GM23338 (cell line): ENCODE measurements at regions not wholly inside any gene's neighbourhood (a gene's known extent, or its start where the extent isn't known, plus 50 kb on each side); places are given as distances from the start of the nearest gene placed in this dataset.

Experiments used
- ATAC-seq: fragments of 200-7000 bp; cut with Tn5 transposase; 3 replicates; pipeline ENCODE4 v1.9.1; 2020
- DNase-seq: peaks from one replicate; pipeline ENCODE4 v3.0.0-alpha.2; 2015; ENCODE audit warnings: low spot score
- H2AFZ ChIP-seq: fragments of 200-600 bp; sonication (generic); 2 replicates; pipeline ENCODE4 v1.8.0; 2016; ENCODE audit warnings: antibody characterized with exemption, mild to moderate bottlenecking, moderate library complexity
- H3F3A ChIP-seq: fragments of 200-600 bp; sonication (generic); replicated peaks from 2 replicates; pipeline ENCODE4 v1.8.0; 2017; ENCODE audit warnings: antibody characterized with exemption, mixed run types, low read depth
- H3K27ac ChIP-seq: fragments of 200-600 bp; sonication (generic); 2 replicates; pipeline ENCODE4 v1.6.1; 2016; ENCODE audit warnings: low read depth
- H3K27me3 ChIP-seq: fragments of 200-600 bp; sonication (generic); 2 replicates; pipeline ENCODE4 v1.8.0; 2016; ENCODE audit warnings: mild to moderate bottlenecking, mixed run types, moderate library complexity; ENCODE audit not compliant: insufficient read depth
- H3K36me3 ChIP-seq: fragments of 200-600 bp; sonication (generic); 2 replicates; pipeline ENCODE4 v1.8.0; 2016; ENCODE audit warnings: mild to moderate bottlenecking; ENCODE audit not compliant: insufficient read depth
- H3K4me1 ChIP-seq: fragments of 200-600 bp; sonication (generic); 2 replicates; pipeline ENCODE4 v1.8.0; 2016; ENCODE audit warnings: mild to moderate bottlenecking, moderate library complexity; ENCODE audit not compliant: insufficient read depth
- H3K4me2 ChIP-seq: fragments of 200-600 bp; sonication (generic); 2 replicates; pipeline ENCODE4 v1.7.1; 2017; ENCODE audit warnings: mixed run types
- H3K4me3 ChIP-seq: fragments of 200-600 bp; sonication (generic); 2 replicates; pipeline ENCODE4 v1.6.1; 2016; ENCODE audit warnings: mixed run types
- H3K79me2 ChIP-seq: fragments of 200-600 bp; sonication (generic); replicated peaks from 2 replicates; pipeline ENCODE4 v1.8.0; 2017; ENCODE audit warnings: mild to moderate bottlenecking; ENCODE audit not compliant: insufficient read depth
- H3K9me2 ChIP-seq: fragments of 200-600 bp; sonication (generic); 2 replicates; pipeline ENCODE4 v1.8.0; 2017; ENCODE audit not compliant: insufficient read depth
- H4K20me1 ChIP-seq: fragments of 200-600 bp; sonication (generic); replicated peaks from 2 replicates; pipeline ENCODE4 v1.8.0; 2017; ENCODE audit warnings: mild to moderate bottlenecking; ENCODE audit not compliant: insufficient read depth
- H3K27ac Mint-ChIP-seq: 2 replicates; pipeline ENCODE4 v1.8.0; 2020; ENCODE audit warnings: inconsistent platforms, mild to moderate bottlenecking, moderate library complexity, mixed read lengths
- H3K27me3 Mint-ChIP-seq: 3 replicates; pipeline ENCODE4 v1.8.0; 2022; ENCODE audit warnings: low read depth, mild to moderate bottlenecking, moderate library complexity, mixed read lengths, inconsistent platforms; ENCODE audit not compliant: insufficient read depth, poor library complexity
- H3K36me3 Mint-ChIP-seq: 3 replicates; pipeline ENCODE4 v1.8.0; 2021; ENCODE audit warnings: low read depth, mild to moderate bottlenecking, inconsistent platforms, moderate library complexity, mixed read lengths
- H3K4me1 Mint-ChIP-seq: 3 replicates; pipeline ENCODE4 v1.8.0; 2020; ENCODE audit warnings: mild to moderate bottlenecking, inconsistent platforms, mixed read lengths
- H3K4me3 Mint-ChIP-seq: 3 replicates; pipeline ENCODE4 v1.8.0; 2021; ENCODE audit warnings: moderate library complexity, mild to moderate bottlenecking, inconsistent platforms, mixed read lengths
- H3K9me3 Mint-ChIP-seq: 3 replicates; pipeline ENCODE4 v1.8.0; 2020; ENCODE audit warnings: moderate library complexity, mild to moderate bottlenecking, inconsistent platforms, mixed read lengths
- CREB1 ChIP-seq: fragments of 250-450 bp; sonication (Bioruptor Pico); IDR thresholded peaks from 2 replicates; pipeline ENCODE4 v1.5.0; 2020; ENCODE audit warnings: low read depth, mild to moderate bottlenecking, moderate library complexity
- EZH2 ChIP-seq: fragments of 200-600 bp; sonication (generic); IDR thresholded peaks from one replicate; pipeline ENCODE4 v1.8.0; 2017; ENCODE audit warnings: antibody characterized with exemption, mild to moderate bottlenecking, low read depth; ENCODE audit not compliant: unreplicated experiment
- EZH2phosphoT487 ChIP-seq: fragments of 200-600 bp; sonication (generic); IDR thresholded peaks from one replicate; pipeline ENCODE4 v1.8.1; 2018; ENCODE audit warnings: antibody characterized with exemption; ENCODE audit not compliant: unreplicated experiment
- JUNB ChIP-seq: IDR thresholded peaks from one replicate; pipeline ENCODE4 v1.6.1; 2016; ENCODE audit warnings: antibody characterized with exemption; ENCODE audit not compliant: unreplicated experiment
- NANOG ChIP-seq: IDR thresholded peaks from 2 replicates; pipeline ENCODE4 v1.6.1; 2016; ENCODE audit warnings: antibody characterized with exemption, borderline replicate concordance
- POLR2AphosphoS5 ChIP-seq: IDR thresholded peaks from 2 replicates; pipeline ENCODE4 v1.6.1; 2016; ENCODE audit warnings: antibody characterized with exemption, low read depth
- STAT1 ChIP-seq: IDR thresholded peaks from one replicate; pipeline ENCODE4 v1.6.1; 2016; ENCODE audit warnings: antibody characterized with exemption; ENCODE audit not compliant: unreplicated experiment
- ZNF114 ChIP-seq: fragments of 250-450 bp; sonication (Bioruptor Pico); IDR thresholded peaks from 2 replicates; pipeline ENCODE4 v1.5.0; 2020; ENCODE audit warnings: mild to moderate bottlenecking, moderate library complexity
- ZNF331 ChIP-seq: fragments of 250-450 bp; sonication (Bioruptor Pico); IDR thresholded peaks from 2 replicates; pipeline ENCODE4 v1.5.0; 2020; ENCODE audit warnings: low read depth, mild to moderate bottlenecking, moderate library complexity
- TF ChIP-seq, protein P1 (sequence below): fragments of 250-450 bp; sonication (Bioruptor Pico); IDR thresholded peaks from 2 replicates; pipeline ENCODE4 v1.5.0; 2020; ENCODE audit warnings: mild to moderate bottlenecking, moderate library complexity
- TF ChIP-seq, protein P2 (sequence below): IDR thresholded peaks from 2 replicates; pipeline ENCODE4 v1.6.1; 2016; ENCODE audit warnings: antibody characterized with exemption
- TF ChIP-seq, protein P3 (sequence below): IDR thresholded peaks from one replicate; pipeline ENCODE4 v1.6.1; 2018; ENCODE audit warnings: antibody characterized with exemption; ENCODE audit not compliant: unreplicated experiment
- TF ChIP-seq, protein P4 (sequence below), 2 experiments: fragments of 200-600 bp in 1 of 2; sonication (generic) in 1 of 2; conservative IDR thresholded peaks; 2 replicates each; pipeline versions ENCODE4 v1.5.1 to v1.6.1; 2016 to 2017; ENCODE audit warnings: antibody characterized with exemption in 2 of 2, low read depth in 2 of 2, mild to moderate bottlenecking in 2 of 2, moderate library complexity in 1 of 2

DNA sequence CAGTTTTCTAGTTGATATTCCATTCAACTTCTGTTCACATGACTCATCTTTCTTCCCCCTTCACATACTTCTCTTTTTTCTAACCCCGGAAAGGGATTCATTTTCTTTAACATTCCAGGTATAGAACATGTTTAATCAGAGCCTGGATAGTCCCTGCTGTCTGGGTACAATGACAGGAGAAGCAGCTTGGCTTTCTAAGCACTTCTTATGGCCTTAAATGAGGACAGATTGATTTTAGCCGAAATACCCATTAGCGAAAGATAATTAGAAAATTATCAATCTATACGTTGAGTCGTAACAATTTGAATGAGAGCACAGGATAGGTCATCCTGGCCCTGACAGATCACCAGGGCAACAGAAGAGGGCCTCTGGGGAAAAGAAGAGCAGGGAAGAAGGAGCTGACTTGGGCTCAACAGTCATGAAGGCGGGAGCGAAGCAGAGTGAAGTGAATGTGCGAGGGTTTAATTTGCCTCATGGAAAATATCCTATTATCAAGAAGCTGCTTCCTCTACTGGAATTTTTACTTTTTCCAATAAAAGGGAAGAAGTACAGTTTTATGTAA lies 62.2 kb downstream of the PPP1R2C start:
- Histone ChIP-seq H3K9me2 (no peaks in the 10 kb centered on the region), H3K36me3 (no peaks in the 10 kb centered on the region), H3K27ac (no peak overlapping the region), H3K4me3 (no peak overlapping the region), H3K27me3 (no peaks in the 10 kb centered on the region), H3K4me1 (0 out of 2 replicates have a peak, but pooled peaks cover 3% of the 10 kb centered on the region), H3F3A (no peaks in the 10 kb centered on the region), H4K20me1 (no peaks in the 10 kb centered on the region), H3K79me2 (no peaks in the 10 kb centered on the region), H3K4me2 (no peak overlapping the region), H2AFZ (peak overlapping the region; percentile 76; the same call in 1 of the 2 replicates)
- no peak for TF ChIP-seq NANOG
- TF ChIP-seq ZNF331 (CRISPR knock-in tag): no peak
- no peak for TF ChIP-seq EZH2phosphoT487
- TF ChIP-seq, protein P1, sequence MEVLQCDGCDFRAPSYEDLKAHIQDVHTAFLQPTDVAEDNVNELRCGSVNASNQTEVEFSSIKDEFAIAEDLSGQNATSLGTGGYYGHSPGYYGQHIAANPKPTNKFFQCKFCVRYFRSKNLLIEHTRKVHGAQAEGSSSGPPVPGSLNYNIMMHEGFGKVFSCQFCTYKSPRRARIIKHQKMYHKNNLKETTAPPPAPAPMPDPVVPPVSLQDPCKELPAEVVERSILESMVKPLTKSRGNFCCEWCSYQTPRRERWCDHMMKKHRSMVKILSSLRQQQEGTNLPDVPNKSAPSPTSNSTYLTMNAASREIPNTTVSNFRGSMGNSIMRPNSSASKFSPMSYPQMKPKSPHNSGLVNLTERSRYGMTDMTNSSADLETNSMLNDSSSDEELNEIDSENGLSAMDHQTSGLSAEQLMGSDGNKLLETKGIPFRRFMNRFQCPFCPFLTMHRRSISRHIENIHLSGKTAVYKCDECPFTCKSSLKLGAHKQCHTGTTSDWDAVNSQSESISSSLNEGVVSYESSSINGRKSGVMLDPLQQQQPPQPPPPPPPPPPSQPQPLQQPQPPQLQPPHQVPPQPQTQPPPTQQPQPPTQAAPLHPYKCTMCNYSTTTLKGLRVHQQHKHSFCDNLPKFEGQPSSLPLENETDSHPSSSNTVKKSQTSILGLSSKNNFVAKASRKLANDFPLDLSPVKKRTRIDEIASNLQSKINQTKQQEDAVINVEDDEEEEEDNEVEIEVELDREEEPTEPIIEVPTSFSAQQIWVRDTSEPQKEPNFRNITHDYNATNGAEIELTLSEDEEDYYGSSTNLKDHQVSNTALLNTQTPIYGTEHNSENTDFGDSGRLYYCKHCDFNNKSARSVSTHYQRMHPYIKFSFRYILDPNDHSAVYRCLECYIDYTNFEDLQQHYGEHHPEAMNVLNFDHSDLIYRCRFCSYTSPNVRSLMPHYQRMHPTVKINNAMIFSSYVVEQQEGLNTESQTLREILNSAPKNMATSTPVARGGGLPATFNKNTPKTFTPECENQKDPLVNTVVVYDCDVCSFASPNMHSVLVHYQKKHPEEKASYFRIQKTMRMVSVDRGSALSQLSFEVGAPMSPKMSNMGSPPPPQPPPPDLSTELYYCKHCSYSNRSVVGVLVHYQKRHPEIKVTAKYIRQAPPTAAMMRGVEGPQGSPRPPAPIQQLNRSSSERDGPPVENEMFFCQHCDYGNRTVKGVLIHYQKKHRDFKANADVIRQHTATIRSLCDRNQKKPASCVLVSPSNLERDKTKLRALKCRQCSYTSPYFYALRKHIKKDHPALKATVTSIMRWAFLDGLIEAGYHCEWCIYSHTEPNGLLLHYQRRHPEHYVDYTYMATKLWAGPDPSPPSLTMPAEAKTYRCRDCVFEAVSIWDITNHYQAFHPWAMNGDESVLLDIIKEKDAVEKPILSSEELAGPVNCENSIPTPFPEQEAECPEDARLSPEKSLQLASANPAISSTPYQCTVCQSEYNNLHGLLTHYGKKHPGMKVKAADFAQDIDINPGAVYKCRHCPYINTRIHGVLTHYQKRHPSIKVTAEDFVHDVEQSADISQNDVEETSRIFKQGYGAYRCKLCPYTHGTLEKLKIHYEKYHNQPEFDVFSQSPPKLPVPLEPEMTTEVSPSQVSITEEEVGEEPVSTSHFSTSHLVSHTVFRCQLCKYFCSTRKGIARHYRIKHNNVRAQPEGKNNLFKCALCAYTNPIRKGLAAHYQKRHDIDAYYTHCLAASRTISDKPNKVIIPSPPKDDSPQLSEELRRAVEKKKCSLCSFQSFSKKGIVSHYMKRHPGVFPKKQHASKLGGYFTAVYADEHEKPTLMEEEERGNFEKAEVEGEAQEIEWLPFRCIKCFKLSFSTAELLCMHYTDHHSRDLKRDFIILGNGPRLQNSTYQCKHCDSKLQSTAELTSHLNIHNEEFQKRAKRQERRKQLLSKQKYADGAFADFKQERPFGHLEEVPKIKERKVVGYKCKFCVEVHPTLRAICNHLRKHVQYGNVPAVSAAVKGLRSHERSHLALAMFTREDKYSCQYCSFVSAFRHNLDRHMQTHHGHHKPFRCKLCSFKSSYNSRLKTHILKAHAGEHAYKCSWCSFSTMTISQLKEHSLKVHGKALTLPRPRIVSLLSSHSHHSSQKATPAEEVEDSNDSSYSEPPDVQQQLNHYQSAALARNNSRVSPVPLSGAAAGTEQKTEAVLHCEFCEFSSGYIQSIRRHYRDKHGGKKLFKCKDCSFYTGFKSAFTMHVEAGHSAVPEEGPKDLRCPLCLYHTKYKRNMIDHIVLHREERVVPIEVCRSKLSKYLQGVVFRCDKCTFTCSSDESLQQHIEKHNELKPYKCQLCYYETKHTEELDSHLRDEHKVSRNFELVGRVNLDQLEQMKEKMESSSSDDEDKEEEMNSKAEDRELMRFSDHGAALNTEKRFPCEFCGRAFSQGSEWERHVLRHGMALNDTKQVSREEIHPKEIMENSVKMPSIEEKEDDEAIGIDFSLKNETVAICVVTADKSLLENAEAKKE (CRISPR knock-in tag): no peak
- TF ChIP-seq CREB1 (CRISPR knock-in tag): no peak
- TF ChIP-seq, protein P2, sequence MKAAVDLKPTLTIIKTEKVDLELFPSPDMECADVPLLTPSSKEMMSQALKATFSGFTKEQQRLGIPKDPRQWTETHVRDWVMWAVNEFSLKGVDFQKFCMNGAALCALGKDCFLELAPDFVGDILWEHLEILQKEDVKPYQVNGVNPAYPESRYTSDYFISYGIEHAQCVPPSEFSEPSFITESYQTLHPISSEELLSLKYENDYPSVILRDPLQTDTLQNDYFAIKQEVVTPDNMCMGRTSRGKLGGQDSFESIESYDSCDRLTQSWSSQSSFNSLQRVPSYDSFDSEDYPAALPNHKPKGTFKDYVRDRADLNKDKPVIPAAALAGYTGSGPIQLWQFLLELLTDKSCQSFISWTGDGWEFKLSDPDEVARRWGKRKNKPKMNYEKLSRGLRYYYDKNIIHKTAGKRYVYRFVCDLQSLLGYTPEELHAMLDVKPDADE: no peak
- TF ChIP-seq STAT1: no peak
- TF ChIP-seq JUNB: no peak
- TF ChIP-seq, protein P3, sequence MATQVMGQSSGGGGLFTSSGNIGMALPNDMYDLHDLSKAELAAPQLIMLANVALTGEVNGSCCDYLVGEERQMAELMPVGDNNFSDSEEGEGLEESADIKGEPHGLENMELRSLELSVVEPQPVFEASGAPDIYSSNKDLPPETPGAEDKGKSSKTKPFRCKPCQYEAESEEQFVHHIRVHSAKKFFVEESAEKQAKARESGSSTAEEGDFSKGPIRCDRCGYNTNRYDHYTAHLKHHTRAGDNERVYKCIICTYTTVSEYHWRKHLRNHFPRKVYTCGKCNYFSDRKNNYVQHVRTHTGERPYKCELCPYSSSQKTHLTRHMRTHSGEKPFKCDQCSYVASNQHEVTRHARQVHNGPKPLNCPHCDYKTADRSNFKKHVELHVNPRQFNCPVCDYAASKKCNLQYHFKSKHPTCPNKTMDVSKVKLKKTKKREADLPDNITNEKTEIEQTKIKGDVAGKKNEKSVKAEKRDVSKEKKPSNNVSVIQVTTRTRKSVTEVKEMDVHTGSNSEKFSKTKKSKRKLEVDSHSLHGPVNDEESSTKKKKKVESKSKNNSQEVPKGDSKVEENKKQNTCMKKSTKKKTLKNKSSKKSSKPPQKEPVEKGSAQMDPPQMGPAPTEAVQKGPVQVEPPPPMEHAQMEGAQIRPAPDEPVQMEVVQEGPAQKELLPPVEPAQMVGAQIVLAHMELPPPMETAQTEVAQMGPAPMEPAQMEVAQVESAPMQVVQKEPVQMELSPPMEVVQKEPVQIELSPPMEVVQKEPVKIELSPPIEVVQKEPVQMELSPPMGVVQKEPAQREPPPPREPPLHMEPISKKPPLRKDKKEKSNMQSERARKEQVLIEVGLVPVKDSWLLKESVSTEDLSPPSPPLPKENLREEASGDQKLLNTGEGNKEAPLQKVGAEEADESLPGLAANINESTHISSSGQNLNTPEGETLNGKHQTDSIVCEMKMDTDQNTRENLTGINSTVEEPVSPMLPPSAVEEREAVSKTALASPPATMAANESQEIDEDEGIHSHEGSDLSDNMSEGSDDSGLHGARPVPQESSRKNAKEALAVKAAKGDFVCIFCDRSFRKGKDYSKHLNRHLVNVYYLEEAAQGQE: no peak
- TF ChIP-seq EZH2: no peak
- no peak for TF ChIP-seq POLR2AphosphoS5
- no peak for TF ChIP-seq ZNF114 (CRISPR knock-in tag)
- TF ChIP-seq, protein P4, sequence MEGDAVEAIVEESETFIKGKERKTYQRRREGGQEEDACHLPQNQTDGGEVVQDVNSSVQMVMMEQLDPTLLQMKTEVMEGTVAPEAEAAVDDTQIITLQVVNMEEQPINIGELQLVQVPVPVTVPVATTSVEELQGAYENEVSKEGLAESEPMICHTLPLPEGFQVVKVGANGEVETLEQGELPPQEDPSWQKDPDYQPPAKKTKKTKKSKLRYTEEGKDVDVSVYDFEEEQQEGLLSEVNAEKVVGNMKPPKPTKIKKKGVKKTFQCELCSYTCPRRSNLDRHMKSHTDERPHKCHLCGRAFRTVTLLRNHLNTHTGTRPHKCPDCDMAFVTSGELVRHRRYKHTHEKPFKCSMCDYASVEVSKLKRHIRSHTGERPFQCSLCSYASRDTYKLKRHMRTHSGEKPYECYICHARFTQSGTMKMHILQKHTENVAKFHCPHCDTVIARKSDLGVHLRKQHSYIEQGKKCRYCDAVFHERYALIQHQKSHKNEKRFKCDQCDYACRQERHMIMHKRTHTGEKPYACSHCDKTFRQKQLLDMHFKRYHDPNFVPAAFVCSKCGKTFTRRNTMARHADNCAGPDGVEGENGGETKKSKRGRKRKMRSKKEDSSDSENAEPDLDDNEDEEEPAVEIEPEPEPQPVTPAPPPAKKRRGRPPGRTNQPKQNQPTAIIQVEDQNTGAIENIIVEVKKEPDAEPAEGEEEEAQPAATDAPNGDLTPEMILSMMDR (conservative IDR thresholded peaks at IDR 0.05; ENCODE audit: low read depth in 2 of 2): no peak
- Mint-ChIP-seq H3K9me3 (no peaks in the 10 kb centered on the region; the same call in 2 of the 3 replicates), H3K36me3 (no peaks in the 10 kb centered on the region; the same call in 2 of the 3 replicates), H3K4me1 (peaks cover 10% of the 10 kb centered on the region; the same call in 1 of the 3 replicates), H3K27me3 (peaks cover 2% of the 10 kb centered on the region), H3K4me3 (no peak overlapping the region), H3K27ac (no peak overlapping the region; the same call in 1 of the 2 replicates)
- ATAC-seq: peak; percentile 28
- DNase-seq: no peak
